Activated T-cell treated with anti-CD3 and anti-CD28 coated beads, Interleukin-2, amount 50 U/mL, for 4 hours (primary cell): ENCODE measurements at regions not wholly inside any gene's neighbourhood (a gene's known extent, or its start where the extent isn't known, plus 50 kb on each side); places are given as distances from the start of the nearest gene placed in this dataset.

Source experiments
- ATAC-seq, 2 donors: fragments of 200-7000 bp; cut with Tn5 transposase; one replicate each; pipeline ENCODE4 v1.10.0; 2021
- DNase-seq: peaks from one replicate; pipeline ENCODE4 v3.0.0-alpha.2; 2020
- H3K27me3 Mint-ChIP-seq: one replicate; pipeline ENCODE4 v1.8.0; 2021; ENCODE audit warnings: low read depth, mixed read lengths
- H3K36me3 Mint-ChIP-seq: one replicate; pipeline ENCODE4 v1.8.0; 2022; ENCODE audit warnings: mixed read lengths; ENCODE audit not compliant: insufficient read depth
- H3K4me1 Mint-ChIP-seq: one replicate; pipeline ENCODE4 v1.8.0; 2021; ENCODE audit warnings: low read depth, mixed read lengths
- H3K4me3 Mint-ChIP-seq: one replicate; pipeline ENCODE4 v1.8.0; 2021; ENCODE audit warnings: mild to moderate bottlenecking, moderate library complexity, mixed read lengths
- H3K9me3 Mint-ChIP-seq: one replicate; pipeline ENCODE4 v1.8.0; 2021; ENCODE audit warnings: mixed read lengths

- DNase-seq, result no peak
- ATAC-seq, result no peak
- Mint-ChIP-seq H3K4me1 (no peaks in the 10 kb centered on the region), H3K36me3 (no peaks in the 10 kb centered on the region), H3K4me3 (no peak overlapping the region), H3K27me3 (no peaks in the 10 kb centered on the region), H3K9me3 (no peaks in the 10 kb centered on the region)
These were observed 308.9 kb upstream of the DNAJC19 start for GRCh38 chr3:181298421-181298820.

DNA sequence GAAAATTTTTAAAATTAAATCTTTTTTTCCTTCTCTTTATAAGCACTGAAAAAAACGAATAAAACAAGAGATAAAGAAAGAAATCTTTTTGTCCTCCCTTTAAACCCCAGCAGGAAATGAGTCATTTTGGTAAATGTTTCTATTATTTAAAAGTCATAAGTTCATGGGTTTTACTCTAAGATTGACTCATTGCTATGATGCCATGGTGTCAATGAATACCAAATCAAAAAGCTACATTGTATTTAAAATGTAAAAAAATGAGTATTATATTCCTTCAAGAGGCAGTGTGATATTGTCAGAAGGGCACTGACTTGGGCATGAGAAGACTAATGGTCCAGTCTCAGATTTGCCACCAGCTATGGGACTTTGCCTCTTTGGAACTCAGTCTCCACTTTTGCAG, 303.4 kb upstream of the DNAJC19 start:
- DNase-seq (no peak), ATAC-seq (peak in 1 of 2 donors; percentile 18)
- Mint-ChIP-seq H3K36me3 (no peaks in the 10 kb centered on the region), H3K4me1 (no peaks in the 10 kb centered on the region), H3K4me3 (no peak overlapping the region), H3K9me3 (no peaks in the 10 kb centered on the region), H3K27me3 (no peaks in the 10 kb centered on the region)

DNA sequence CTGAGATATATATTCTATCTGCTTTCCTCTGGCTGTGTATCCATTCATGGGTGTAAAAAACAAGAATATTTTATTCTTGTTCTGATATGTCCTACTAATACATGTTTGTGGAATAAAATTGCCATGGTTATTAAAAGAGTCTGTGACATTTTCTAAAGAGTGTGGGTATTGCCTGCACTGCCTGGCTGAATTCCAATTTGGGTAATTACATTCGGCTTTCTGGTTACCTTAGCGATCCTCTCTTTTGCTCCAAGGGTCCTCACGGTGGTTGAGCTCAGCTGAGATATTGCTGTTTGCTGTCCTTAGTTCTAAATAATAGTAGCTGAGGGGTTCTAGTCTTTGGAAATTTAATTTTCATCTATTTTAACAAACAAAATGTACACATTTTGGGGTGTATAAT, 301.4 kb upstream of the DNAJC19 start:
- ATAC-seq (no peak), DNase-seq (no peak)
- no peak overlapping the region for H3K4me3 Mint-ChIP-seq
- H3K27me3 Mint-ChIP-seq, result no peaks in the 10 kb centered on the region
- H3K36me3 Mint-ChIP-seq, result no peaks in the 10 kb centered on the region
- H3K4me1 Mint-ChIP-seq, result no peaks in the 10 kb centered on the region
- H3K9me3 Mint-ChIP-seq, result no peaks in the 10 kb centered on the region

DNA sequence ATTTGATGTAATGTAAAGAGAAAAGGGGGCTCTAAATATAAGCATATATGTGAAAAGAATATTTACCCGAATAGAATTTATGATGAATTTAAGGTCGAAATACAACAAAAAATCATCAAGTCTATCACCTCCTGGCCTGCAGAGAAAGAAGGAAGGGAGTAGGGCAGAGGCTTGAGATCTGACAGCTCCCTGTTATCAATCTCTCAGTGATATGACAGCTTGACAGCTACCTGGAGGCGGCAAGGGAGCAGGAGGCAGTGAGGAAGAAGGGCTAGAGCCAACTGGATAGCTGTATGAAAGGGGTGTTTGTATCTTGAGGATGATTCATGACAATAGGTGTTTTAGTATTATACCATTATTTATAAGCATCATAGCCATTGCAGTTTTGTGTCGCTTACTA, 299.8 kb upstream of the DNAJC19 start:
- Mint-ChIP-seq H3K4me3 (no peak overlapping the region), H3K36me3 (no peaks in the 10 kb centered on the region), H3K9me3 (no peaks in the 10 kb centered on the region), H3K27me3 (no peaks in the 10 kb centered on the region), H3K4me1 (no peaks in the 10 kb centered on the region)
- no peak for ATAC-seq
- DNase-seq, result no peak

GRCh38 chr3:181288145-181288544, 298.6 kb upstream of the DNAJC19 start:
- H3K36me3 Mint-ChIP-seq, result no peaks in the 10 kb centered on the region
- no peaks in the 10 kb centered on the region for H3K4me1 Mint-ChIP-seq
- ATAC-seq (no peak), DNase-seq (no peak)
- no peak overlapping the region for H3K4me3 Mint-ChIP-seq
- H3K9me3 Mint-ChIP-seq, result no peaks in the 10 kb centered on the region
- no peaks in the 10 kb centered on the region for H3K27me3 Mint-ChIP-seq

GRCh38 chr3:181279239-181279565, 289.7 kb upstream of the DNAJC19 start:
- no peak overlapping the region for H3K4me3 Mint-ChIP-seq
- no peak for DNase-seq
- peaks cover 6% of the 10 kb centered on the region for H3K27me3 Mint-ChIP-seq
- H3K4me1 Mint-ChIP-seq, result no peaks in the 10 kb centered on the region
- H3K9me3 Mint-ChIP-seq, result no peaks in the 10 kb centered on the region
- ATAC-seq, result no peak
- no peaks in the 10 kb centered on the region for H3K36me3 Mint-ChIP-seq

DNA sequence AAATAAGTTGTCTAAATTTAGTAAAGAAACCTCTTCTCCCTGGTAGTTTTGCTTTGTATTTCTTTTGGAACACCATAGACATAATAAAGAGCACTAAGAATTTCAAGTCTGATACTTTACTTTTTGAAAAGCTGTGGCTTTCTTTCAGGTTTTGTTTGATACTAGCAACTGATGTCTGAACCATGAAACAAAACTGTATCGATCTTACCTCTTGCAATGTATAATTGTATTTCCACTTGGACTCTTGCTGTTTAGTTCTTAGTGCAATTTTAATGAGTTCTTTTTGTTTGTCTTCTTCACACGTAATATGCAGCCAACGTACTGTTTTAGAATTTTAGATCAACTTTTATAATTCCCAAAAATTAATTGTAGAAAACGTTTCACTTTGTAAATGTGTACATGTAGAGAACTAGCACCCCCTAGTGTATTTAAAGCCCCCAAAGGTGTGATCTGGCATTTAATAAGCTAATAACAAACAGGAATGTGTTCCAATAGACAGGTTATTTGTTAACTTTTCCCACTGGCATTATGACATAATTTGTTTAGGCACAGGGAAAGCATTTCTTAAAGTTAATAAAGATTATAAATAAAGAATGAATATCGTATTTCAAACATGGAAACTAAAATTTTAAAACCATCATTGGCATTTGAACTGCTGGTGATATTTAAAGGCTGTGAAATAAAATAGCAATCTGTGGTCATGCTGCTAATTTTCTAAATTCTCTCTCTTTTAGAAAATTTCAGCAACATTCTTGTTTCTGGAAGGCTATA, 289.1 kb upstream of the DNAJC19 start:
- no peaks in the 10 kb centered on the region for H3K4me1 Mint-ChIP-seq
- no peaks in the 10 kb centered on the region for H3K36me3 Mint-ChIP-seq
- peaks cover 6% of the 10 kb centered on the region for H3K27me3 Mint-ChIP-seq
- no peak overlapping the region for H3K4me3 Mint-ChIP-seq
- ATAC-seq, result no peak
- H3K9me3 Mint-ChIP-seq, result no peaks in the 10 kb centered on the region
- DNase-seq, result no peak

GRCh38 chr3:181276358-181276896, 286.9 kb upstream of the DNAJC19 start:
- no peak for ATAC-seq
- no peaks in the 10 kb centered on the region for H3K4me1 Mint-ChIP-seq
- peaks cover 6% of the 10 kb centered on the region for H3K27me3 Mint-ChIP-seq
- no peaks in the 10 kb centered on the region for H3K36me3 Mint-ChIP-seq
- H3K4me3 Mint-ChIP-seq, result no peak overlapping the region
- no peak for DNase-seq
- no peaks in the 10 kb centered on the region for H3K9me3 Mint-ChIP-seq

DNA sequence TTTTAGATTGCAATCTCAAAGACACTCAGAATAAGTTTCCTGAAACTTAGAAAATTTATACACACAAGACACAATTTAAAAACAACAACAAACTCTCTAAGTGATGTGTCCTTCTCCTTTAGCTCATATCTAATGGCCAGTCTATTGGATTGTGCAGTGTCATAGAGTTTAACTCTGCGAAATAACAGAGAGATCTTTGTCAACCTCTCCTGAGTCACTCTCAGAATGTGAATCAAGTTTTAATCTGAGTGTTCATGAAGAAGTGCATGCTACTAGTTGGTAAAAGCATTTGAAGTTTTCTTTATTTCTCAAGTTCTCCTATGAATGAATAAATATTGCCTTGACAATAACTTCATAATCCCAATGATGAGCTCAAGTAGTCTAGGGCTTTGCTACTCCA, 284.5 kb upstream of the DNAJC19 start:
- ATAC-seq, result no peak

GRCh38 chr3:181267312-181267711, 277.8 kb upstream of the DNAJC19 start:
- no peaks in the 10 kb centered on the region for H3K4me1 Mint-ChIP-seq
- no peak for DNase-seq
- H3K27me3 Mint-ChIP-seq, result no peaks in the 10 kb centered on the region
- no peak overlapping the region for H3K4me3 Mint-ChIP-seq
- no peak for ATAC-seq
- no peaks in the 10 kb centered on the region for H3K36me3 Mint-ChIP-seq
- H3K9me3 Mint-ChIP-seq, result no peaks in the 10 kb centered on the region

More for the DNA sequence above, 284.5 kb upstream of the DNAJC19 start:
- Mint-ChIP-seq H3K4me3 (no peak overlapping the region), H3K4me1 (no peaks in the 10 kb centered on the region), H3K36me3 (no peaks in the 10 kb centered on the region), H3K27me3 (peaks cover 6% of the 10 kb centered on the region), H3K9me3 (no peaks in the 10 kb centered on the region)
- DNase-seq, result no peak

DNA sequence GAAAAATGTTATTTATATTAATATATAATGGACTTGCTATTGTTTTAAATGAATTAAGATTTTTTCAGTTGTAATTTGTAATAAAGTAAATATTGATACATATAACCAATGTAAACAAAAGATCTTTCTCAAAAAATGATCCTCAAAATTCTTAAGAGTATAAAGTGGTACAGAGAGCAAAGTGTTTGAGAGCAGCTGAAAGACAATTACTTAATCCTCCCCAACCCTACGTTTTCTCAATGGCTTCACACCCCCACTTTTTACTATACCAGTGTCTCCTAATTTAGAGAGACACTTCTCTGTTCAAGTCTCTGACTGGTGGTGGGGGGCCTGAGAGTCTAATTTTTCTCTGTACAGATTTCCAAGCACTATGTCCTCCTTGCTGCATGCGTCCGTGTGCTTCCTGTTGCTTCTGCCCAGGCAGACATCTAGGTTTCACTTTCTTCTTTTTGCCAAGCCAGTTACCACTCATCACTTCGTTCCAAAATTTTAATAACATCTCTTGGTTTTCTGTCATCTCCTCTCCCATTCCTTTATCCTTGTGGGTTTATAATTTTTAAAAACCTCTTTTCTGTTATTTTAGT, 276.3 kb upstream of the DNAJC19 start:
- ATAC-seq, result no peak
- DNase-seq, result no peak
- no peaks in the 10 kb centered on the region for H3K4me1 Mint-ChIP-seq
- peaks cover 5% of the 10 kb centered on the region for H3K9me3 Mint-ChIP-seq
- peak overlapping the region; percentile 53 for H3K4me3 Mint-ChIP-seq
- H3K36me3 Mint-ChIP-seq, result no peaks in the 10 kb centered on the region
- no peaks in the 10 kb centered on the region for H3K27me3 Mint-ChIP-seq

DNA sequence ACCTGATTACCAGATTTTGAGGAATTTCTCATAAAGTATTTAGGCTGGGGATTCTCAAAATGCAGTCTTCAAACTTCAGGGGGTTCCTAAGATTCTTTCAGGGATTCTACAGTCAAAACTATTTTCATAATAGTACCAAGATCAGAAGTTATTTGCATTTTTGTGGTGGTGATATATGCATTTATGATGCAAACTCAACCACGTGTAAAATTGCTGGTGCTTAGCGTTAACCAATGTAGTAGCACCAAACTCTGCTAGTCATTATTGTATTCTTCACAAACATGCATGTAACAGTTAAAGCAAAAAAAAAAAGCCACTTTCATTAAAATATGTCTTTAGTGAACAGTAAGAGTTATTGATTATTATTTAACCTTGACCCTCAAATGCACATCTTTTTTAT, 274.9 kb upstream of the DNAJC19 start:
- DNase-seq, result no peak
- Mint-ChIP-seq H3K27me3 (no peaks in the 10 kb centered on the region), H3K36me3 (no peaks in the 10 kb centered on the region), H3K4me1 (no peaks in the 10 kb centered on the region), H3K4me3 (no peak overlapping the region), H3K9me3 (peaks cover 5% of the 10 kb centered on the region)
- no peak for ATAC-seq

- Mint-ChIP-seq H3K4me3 (no peak overlapping the region), H3K36me3 (no peaks in the 10 kb centered on the region), H3K27me3 (peaks cover 2% of the 10 kb centered on the region), H3K4me1 (no peaks in the 10 kb centered on the region), H3K9me3 (no peaks in the 10 kb centered on the region)
- DNase-seq (no peak), ATAC-seq (no peak)
These were observed 264.3 kb upstream of the DNAJC19 start for GRCh38 chr3:181253796-181254195.

DNA sequence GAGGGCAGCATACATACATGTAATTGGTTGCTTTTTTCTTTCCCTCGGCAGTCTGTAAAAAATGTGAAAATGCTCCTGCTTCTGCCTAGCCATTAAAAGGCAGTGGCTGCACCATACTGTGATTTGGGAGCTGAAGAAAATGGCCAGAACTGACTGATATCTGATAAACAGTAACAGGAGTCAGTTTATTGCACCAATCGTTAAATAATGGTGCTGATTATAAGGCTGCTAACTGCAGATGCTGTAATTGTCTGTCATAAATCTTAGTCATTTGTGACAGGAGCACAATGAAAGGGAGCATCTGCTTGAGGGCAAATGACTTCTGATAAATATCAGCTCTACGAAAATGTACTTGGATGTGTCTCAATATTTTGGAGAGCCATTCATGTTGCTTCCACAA, 263.1 kb upstream of the DNAJC19 start:
- no peak overlapping the region for H3K4me3 Mint-ChIP-seq
- H3K27me3 Mint-ChIP-seq, result no peaks in the 10 kb centered on the region
- no peaks in the 10 kb centered on the region for H3K4me1 Mint-ChIP-seq
- H3K9me3 Mint-ChIP-seq, result no peaks in the 10 kb centered on the region
- DNase-seq (no peak), ATAC-seq (no peak)
- H3K36me3 Mint-ChIP-seq, result no peaks in the 10 kb centered on the region

DNA sequence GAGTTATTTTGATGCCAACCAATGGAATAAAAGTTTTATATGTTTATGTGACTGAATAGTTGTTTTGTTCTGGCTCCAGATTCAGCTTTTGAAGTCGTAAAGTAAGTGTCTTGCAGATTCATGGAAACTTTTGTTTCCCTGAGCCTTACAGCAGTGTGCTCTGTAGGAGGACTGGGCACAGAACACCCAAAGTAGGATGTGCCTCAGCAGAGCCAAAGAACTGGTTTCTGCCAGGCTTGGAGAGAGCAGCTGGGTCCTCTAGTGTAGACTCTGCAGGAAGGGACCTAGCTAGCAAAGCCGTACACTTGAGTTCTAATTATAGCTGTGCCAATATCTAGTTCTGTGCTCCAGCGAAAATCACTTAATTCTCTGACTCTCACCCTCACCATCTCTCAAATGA, 261.2 kb upstream of the DNAJC19 start:
- Mint-ChIP-seq H3K9me3 (no peaks in the 10 kb centered on the region), H3K4me1 (no peaks in the 10 kb centered on the region), H3K36me3 (no peaks in the 10 kb centered on the region), H3K27me3 (no peaks in the 10 kb centered on the region), H3K4me3 (no peak overlapping the region)
- ATAC-seq (no peak), DNase-seq (no peak)
